Neural cell (in vitro differentiated cells): ENCODE measurements at regions not wholly inside any gene's neighbourhood (a gene's known extent, or its start where the extent isn't known, plus 50 kb on each side); places are given as distances from the start of the nearest gene placed in this dataset.
"Not testable (repeated sequence)": the region's sequence is repeated elsewhere in the genome, so short reads cannot be mapped to it uniquely, and the experiment has no call there.

Experiments
- H2AFZ ChIP-seq: fragments of 200-600, 300-800 bp; sonication (generic), shearing (Covaris generic); 2 replicates; pipeline ENCODE4 v1.6.0; 2014; ENCODE audit warnings: low read depth, mild to moderate bottlenecking, antibody characterized with exemption, low read length, moderate library complexity
- H3F3A ChIP-seq: fragments of 200-600 bp; shearing (Covaris generic); 2 replicates; pipeline ENCODE4 v1.6.1; 2016; ENCODE audit warnings: mild to moderate bottlenecking, moderate library complexity, mixed read lengths, antibody characterized with exemption, low read length; ENCODE audit not compliant: insufficient read depth, poor library complexity, severe bottlenecking
- H3K27ac ChIP-seq: fragments of 200-600, 300-800 bp; sonication (generic), shearing (Covaris generic); 2 replicates; pipeline ENCODE4 v1.5.1; 2014; ENCODE audit warnings: mild to moderate bottlenecking, low read length, moderate library complexity
- H3K27me3 ChIP-seq: fragments of 300-800, 200-600 bp; sonication (generic), shearing (Covaris generic); 2 replicates; pipeline ENCODE4 v1.6.0; 2014; ENCODE audit warnings: mild to moderate bottlenecking, low read depth, low read length, moderate library complexity; ENCODE audit not compliant: insufficient read depth
- H3K36me3 ChIP-seq: fragments of 300-800, 200-600 bp; sonication (generic), shearing (Covaris generic); 2 replicates; pipeline ENCODE4 v1.5.1; 2014; ENCODE audit warnings: mild to moderate bottlenecking, antibody characterized with exemption, low read length, moderate library complexity; ENCODE audit not compliant: insufficient read depth
- H3K4me2 ChIP-seq: fragments of 300-800, 200-600 bp; sonication (generic), shearing (Covaris generic); 2 replicates; pipeline ENCODE4 v1.6.0; 2014; ENCODE audit warnings: mild to moderate bottlenecking, low read length
- H3K4me3 ChIP-seq: fragments of 300-800, 200-600 bp; sonication (generic), shearing (Covaris generic); 2 replicates; pipeline ENCODE4 v1.5.1; 2014; ENCODE audit warnings: mild to moderate bottlenecking, low read length, moderate library complexity
- H3K79me2 ChIP-seq: fragments of 200-600 bp; shearing (Covaris generic); replicated peaks from 2 replicates; pipeline ENCODE4 v1.6.0; 2014; ENCODE audit warnings: mild to moderate bottlenecking, low read length, moderate library complexity; ENCODE audit not compliant: insufficient read depth
- H3K9ac ChIP-seq: fragments of 300-800, 200-600 bp; sonication (generic), shearing (Covaris generic); 2 replicates; pipeline ENCODE4 v1.6.1; 2016; ENCODE audit warnings: mild to moderate bottlenecking, low read length, mixed read lengths
- H3K9me2 ChIP-seq: fragments of 200-600 bp; shearing (Covaris generic); 2 replicates; pipeline ENCODE4 v1.6.1; 2016; ENCODE audit warnings: mild to moderate bottlenecking, low read length, mixed read lengths; ENCODE audit not compliant: insufficient read depth
- H3K9me3 ChIP-seq: fragments of 200-600, 300-800 bp; sonication (generic), shearing (Covaris generic); 2 replicates; pipeline ENCODE4 v1.6.1; 2016; ENCODE audit warnings: mild to moderate bottlenecking, mixed run types, low read length, moderate library complexity, mixed read lengths
- H4K20me1 ChIP-seq: fragments of 200-600 bp; shearing (Covaris generic); 2 replicates; pipeline ENCODE4 v1.6.1; 2016; ENCODE audit warnings: mild to moderate bottlenecking, mixed run types; ENCODE audit not compliant: insufficient read depth
- EP300 ChIP-seq: fragments of 450-650 bp; conservative IDR thresholded peaks from 2 replicates; pipeline ENCODE4 v1.6.1; 2014; ENCODE audit warnings: antibody characterized with exemption, mild to moderate bottlenecking, moderate library complexity; ENCODE audit not compliant: poor library complexity, severe bottlenecking
- EZH2 ChIP-seq: fragments of 200-600, 300-800 bp; shearing (Covaris generic), sonication (generic); IDR thresholded peaks from 2 replicates; pipeline ENCODE4 v1.6.1; 2014; ENCODE audit warnings: antibody characterized with exemption, low read length, borderline replicate concordance, mild to moderate bottlenecking; ENCODE audit not compliant: insufficient read depth, poor library complexity, severe bottlenecking
- MXI1 ChIP-seq: fragments of 450-650 bp; conservative IDR thresholded peaks from 2 replicates; pipeline ENCODE4 v1.6.1; 2014; ENCODE audit warnings: antibody characterized with exemption, mild to moderate bottlenecking; ENCODE audit not compliant: poor library complexity, severe bottlenecking
- POLR2AphosphoS5 ChIP-seq: IDR thresholded peaks from 2 replicates; pipeline ENCODE4 v1.6.1; 2012
- RAD21 ChIP-seq: fragments of 450-650 bp; conservative IDR thresholded peaks from 2 replicates; pipeline ENCODE4 v1.6.1; 2014; ENCODE audit warnings: antibody characterized with exemption, mild to moderate bottlenecking, moderate library complexity
- SMC3 ChIP-seq: fragments of 450-650 bp; conservative IDR thresholded peaks from 2 replicates; pipeline ENCODE4 v1.6.1; 2014; ENCODE audit warnings: antibody characterized with exemption, mild to moderate bottlenecking, moderate library complexity; ENCODE audit not compliant: poor library complexity
- TAF1 ChIP-seq: IDR thresholded peaks from 2 replicates; pipeline ENCODE4 v1.6.1; 2012; ENCODE audit warnings: low read depth
- TF ChIP-seq, protein P1 (sequence below): fragments of 450-650 bp; IDR thresholded peaks from 2 replicates; pipeline ENCODE4 v1.5.1; 2014; ENCODE audit warnings: antibody characterized with exemption, mild to moderate bottlenecking, moderate library complexity; ENCODE audit not compliant: poor library complexity, severe bottlenecking
- TF ChIP-seq, protein P2 (sequence below): IDR thresholded peaks from 2 replicates; pipeline ENCODE4 v1.6.1; 2012; ENCODE audit warnings: borderline replicate concordance

DNA sequence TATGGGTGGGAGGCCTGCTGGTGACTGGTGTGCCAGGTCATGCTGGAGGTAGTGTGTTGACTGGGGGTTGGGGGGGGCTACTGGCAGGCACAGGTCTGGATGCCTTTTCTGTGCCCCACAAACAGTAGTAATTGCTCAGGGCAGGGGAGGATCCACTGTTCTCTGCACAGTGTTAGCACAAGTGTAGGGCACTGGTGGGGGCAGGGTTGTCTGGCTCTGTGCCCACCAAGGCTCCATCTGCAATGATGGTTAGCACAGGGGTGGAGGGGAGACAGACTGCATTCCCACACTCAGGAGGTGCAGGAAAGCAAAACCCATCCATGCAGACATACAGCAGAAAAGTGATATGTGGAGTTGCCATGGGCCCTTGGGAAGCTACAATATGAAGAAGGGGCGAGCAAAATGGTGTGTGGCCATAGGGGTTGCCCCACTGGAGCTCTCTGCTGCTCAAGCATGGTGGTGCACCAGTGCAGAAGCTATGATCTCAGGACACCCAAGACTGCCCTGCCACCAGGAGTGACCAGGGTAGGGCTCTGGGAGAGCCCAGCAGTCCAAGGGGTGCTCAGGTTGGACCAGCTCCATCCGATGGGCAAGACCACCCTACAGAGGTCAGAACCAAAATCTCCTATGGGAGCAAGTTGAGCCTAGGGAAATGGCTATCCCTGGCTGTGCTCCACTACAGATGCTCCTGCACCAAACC is 122.2 kb upstream of the KCTD3 start:
- no peaks in the 10 kb centered on the region for H3K9me3 ChIP-seq
- H3K27me3 ChIP-seq: no peaks in the 10 kb centered on the region
- no peak overlapping the region for H3K27ac ChIP-seq
- no peaks in the 10 kb centered on the region for H3K9me2 ChIP-seq
- H3K36me3 ChIP-seq: no peaks in the 10 kb centered on the region
- no peak overlapping the region for H3K9ac ChIP-seq
- H3K79me2 ChIP-seq: no peaks in the 10 kb centered on the region
- H2AFZ ChIP-seq: no peak overlapping the region
- H4K20me1 ChIP-seq: no peaks in the 10 kb centered on the region
- no peaks in the 10 kb centered on the region for H3F3A ChIP-seq
- H3K4me2 ChIP-seq: no peak overlapping the region
- no peak overlapping the region for H3K4me3 ChIP-seq
- TF ChIP-seq, protein P1, sequence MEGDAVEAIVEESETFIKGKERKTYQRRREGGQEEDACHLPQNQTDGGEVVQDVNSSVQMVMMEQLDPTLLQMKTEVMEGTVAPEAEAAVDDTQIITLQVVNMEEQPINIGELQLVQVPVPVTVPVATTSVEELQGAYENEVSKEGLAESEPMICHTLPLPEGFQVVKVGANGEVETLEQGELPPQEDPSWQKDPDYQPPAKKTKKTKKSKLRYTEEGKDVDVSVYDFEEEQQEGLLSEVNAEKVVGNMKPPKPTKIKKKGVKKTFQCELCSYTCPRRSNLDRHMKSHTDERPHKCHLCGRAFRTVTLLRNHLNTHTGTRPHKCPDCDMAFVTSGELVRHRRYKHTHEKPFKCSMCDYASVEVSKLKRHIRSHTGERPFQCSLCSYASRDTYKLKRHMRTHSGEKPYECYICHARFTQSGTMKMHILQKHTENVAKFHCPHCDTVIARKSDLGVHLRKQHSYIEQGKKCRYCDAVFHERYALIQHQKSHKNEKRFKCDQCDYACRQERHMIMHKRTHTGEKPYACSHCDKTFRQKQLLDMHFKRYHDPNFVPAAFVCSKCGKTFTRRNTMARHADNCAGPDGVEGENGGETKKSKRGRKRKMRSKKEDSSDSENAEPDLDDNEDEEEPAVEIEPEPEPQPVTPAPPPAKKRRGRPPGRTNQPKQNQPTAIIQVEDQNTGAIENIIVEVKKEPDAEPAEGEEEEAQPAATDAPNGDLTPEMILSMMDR: no peak
- TF ChIP-seq POLR2AphosphoS5 (no peak), SMC3 (no peak), EP300 (no peak), MXI1 (no peak), TAF1 (no peak), RAD21 (no peak), EZH2 (no peak)
- TF ChIP-seq, protein P2, sequence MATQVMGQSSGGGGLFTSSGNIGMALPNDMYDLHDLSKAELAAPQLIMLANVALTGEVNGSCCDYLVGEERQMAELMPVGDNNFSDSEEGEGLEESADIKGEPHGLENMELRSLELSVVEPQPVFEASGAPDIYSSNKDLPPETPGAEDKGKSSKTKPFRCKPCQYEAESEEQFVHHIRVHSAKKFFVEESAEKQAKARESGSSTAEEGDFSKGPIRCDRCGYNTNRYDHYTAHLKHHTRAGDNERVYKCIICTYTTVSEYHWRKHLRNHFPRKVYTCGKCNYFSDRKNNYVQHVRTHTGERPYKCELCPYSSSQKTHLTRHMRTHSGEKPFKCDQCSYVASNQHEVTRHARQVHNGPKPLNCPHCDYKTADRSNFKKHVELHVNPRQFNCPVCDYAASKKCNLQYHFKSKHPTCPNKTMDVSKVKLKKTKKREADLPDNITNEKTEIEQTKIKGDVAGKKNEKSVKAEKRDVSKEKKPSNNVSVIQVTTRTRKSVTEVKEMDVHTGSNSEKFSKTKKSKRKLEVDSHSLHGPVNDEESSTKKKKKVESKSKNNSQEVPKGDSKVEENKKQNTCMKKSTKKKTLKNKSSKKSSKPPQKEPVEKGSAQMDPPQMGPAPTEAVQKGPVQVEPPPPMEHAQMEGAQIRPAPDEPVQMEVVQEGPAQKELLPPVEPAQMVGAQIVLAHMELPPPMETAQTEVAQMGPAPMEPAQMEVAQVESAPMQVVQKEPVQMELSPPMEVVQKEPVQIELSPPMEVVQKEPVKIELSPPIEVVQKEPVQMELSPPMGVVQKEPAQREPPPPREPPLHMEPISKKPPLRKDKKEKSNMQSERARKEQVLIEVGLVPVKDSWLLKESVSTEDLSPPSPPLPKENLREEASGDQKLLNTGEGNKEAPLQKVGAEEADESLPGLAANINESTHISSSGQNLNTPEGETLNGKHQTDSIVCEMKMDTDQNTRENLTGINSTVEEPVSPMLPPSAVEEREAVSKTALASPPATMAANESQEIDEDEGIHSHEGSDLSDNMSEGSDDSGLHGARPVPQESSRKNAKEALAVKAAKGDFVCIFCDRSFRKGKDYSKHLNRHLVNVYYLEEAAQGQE: no peak

DNA sequence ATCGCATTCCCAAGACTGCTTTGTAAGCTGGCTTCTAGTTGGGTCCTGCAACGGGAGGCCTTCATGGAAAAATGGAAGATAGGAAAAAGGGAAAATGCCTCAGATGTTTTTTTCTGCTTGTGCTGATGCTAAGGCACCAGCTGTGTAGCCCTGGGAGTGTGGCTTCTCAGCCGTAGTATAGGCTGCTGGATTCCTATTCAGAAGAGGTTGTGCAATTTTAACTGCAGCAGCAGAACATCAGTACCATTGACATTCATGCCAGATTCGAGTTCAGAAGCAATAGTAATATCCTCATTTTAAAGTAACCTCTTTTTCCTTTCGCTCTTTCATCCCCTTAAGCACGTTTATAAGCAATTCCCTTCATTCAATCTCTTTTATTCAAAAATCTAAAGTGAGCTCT is 119.1 kb upstream of the KCTD3 start:
- not testable (repeated sequence) for H3K4me2 ChIP-seq, H3F3A ChIP-seq, H3K9me3 ChIP-seq, H3K9ac ChIP-seq, H3K27ac ChIP-seq, H4K20me1 ChIP-seq, H3K9me2 ChIP-seq, H2AFZ ChIP-seq, H3K4me3 ChIP-seq, H3K27me3 ChIP-seq, H3K36me3 ChIP-seq, H3K79me2 ChIP-seq

DNA sequence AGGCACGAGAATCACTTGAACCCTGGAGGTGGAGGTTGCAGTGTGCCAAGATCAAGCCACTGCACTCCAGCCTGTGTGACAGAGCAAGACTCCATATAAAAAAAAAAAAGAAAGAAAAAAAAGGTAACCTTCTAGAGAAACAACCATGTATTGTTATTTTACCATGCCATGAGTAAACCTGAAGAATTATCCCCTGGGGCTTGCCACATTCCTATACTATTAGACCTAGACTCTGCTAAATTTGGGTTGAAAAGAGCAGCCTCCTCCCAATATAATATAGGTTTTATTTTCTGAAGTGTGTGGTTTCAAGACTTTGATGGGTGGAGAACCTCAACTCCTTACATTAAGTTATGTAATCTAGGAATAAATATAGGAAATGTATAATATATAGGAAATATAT is 118.0 kb upstream of the KCTD3 start:
- H3F3A ChIP-seq, H3K79me2 ChIP-seq, H3K27me3 ChIP-seq, H3K9me3 ChIP-seq, H3K4me2 ChIP-seq, H3K4me3 ChIP-seq, H3K9me2 ChIP-seq, H4K20me1 ChIP-seq, H3K36me3 ChIP-seq, H2AFZ ChIP-seq, H3K27ac ChIP-seq, H3K9ac ChIP-seq: not testable (repeated sequence)
